Activated CD8-positive, alpha-beta memory T cell treated with anti-CD3 and anti-CD28 coated beads, Interleukin-2, amount 50 U/mL, for 1 hour (primary cell): ENCODE measurements at regions not wholly inside any gene's neighbourhood (a gene's known extent, or its start where the extent isn't known, plus 50 kb on each side); places are given as distances from the start of the nearest gene placed in this dataset.
"Not testable (repeated sequence)": the region's sequence is repeated elsewhere in the genome, so short reads cannot be mapped to it uniquely, and the experiment has no call there.

Source experiments
- DNase-seq: peaks from one replicate; pipeline ENCODE4 v3.0.0-alpha.2; 2020; ENCODE audit errors: extremely low read depth

GRCh38 chr2:7379799-7380198 lies 462.6 kb downstream of the RNF144A start:
- DNase-seq: no peak

GRCh38 chr2:7384773-7385349 lies 467.6 kb downstream of the RNF144A start:
- no peak for DNase-seq

DNA sequence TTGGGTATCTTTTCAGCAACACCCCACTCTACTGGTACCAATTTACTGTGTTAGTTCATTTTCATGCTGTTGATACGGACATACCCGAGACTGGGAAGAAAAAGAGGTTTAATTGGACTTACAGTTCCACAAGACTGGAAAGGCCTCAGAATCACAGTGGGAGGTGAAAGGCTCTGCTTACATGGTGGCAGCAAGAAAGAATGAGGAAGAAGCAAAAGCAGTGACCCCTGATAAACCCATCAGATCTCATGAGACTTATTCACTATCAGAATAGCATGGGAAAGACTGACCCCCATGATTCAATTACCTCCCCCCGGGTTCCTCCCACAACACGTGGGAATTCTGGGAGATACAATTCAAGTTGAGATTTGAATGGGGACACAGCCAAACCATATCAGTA lies 473.1 kb downstream of the RNF144A start:
- not testable (repeated sequence) for DNase-seq

DNA sequence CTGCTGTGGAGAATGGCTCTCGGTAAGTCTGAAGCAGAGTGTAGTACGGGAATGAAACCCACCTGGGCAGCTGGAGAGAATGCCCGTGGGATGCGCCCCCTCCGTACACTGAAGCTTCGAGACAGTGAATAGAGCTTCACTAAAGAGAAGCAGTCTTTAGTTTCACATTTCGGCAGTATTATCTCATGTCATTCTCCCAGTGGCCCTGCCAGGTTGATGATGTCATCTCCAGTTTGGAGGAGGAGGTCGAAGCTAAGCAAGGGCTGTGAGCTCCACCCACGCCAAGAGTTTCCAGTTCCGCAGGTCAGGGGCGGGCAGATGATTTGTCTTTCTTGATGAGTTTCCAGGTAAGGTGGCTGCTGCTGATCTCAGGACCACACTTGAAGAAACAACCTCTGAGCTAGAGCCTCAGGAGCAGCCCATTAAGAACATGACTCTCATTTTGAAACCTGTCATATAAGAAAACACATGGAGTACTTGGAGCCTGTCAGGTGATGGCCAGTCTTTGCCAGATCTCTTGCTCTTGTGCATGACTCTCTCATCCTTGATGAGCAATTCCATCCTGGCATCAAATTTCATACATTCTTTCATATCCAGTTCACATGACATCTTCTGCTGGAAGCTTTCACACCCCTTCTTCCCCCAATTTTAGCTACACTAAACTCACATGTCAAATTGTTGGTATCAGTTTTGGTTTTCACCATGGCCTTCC lies 475.0 kb downstream of the RNF144A start:
- no peak for DNase-seq

GRCh38 chr2:7394195-7394594 lies 477.0 kb downstream of the RNF144A start:
- no peak for DNase-seq

DNA sequence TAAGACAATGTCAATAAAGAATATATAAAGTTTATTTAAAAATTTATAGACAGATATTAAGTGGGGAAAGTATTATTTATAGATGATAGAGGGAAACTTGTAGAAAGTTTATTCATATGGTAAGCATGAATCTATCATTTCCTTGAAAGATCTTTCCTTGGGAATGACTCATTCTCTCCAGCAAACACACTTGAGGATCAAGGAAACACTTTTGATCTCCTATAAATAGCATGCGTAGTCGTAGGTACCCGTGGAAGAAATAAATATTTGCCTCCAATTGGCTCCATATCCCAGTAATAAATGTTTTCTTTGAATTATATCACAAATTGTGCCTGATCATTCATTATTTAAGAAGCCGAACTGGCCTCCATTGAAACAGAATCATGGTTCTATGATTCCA lies 483.4 kb downstream of the RNF144A start:
- no peak for DNase-seq

DNA sequence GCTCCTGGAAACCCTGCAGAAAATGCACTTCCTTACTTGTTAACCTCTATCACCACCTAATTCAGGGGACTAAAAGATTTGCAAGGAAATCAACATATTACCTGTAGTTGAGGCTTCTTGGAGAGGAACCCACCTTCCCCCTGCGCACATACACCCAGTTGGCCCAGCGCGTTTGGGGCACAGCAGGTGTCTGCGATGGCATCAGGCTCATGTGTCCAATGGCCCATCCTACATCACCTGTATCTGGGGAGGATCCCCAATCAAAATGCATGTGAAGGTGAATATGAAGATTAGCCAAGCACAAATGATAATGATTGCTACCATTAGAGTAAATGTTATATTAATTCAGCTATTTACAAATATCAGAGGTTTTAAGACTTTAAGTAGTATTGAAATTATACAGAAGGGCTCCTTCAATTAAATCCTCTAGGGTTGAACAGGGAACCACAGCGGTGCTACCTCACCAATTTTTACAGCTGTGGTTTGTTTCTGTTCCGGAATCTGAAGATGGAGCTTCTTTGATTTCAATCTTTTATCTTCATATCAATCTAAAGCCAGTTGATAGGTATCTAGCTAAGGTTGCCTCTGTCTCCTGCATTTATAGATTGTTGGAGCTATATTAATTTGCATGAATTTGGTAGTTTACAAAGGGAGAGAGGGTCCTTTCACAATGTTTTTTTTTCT lies 486.0 kb downstream of the RNF144A start:
- no peak for DNase-seq

DNA sequence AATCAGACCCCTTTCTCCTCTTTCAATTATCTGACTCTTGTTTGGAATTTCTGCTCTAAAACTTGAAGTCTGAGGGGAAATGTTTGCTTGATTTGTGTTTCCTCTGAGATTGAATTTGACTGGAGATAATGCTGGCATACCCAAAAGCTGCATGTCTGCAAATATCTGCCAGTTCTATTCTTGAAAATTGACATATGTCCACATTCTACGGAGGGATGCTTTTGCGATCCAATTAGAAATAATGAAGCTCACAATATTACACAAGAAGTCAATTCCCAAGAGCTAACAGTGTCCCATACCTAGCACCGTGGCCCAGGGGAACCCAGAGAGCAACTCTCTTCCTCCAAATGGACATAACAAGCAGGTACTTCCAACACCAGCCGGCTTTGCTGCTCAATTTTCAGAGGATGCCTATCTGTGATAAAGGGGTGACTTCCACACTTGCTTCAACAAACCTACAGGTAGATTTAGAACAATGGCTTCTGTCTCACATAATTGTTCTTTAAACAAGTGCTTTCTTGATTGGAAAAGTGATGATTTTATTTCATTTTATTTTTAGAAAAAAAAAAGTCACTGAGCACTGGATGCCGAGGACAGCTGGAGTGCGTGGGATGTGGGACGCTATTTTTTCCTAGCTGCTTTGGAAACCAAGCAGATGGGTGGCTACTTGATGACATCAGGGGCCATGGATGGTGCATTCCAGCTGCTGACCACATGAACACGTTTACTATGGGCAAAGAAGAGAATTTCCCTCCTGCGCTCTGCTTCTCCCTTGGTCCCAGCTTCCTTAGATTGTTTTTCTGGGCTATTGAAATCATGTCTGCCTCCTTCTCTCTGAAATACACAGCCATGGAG lies 488.9 kb downstream of the RNF144A start:
- DNase-seq: no peak

DNA sequence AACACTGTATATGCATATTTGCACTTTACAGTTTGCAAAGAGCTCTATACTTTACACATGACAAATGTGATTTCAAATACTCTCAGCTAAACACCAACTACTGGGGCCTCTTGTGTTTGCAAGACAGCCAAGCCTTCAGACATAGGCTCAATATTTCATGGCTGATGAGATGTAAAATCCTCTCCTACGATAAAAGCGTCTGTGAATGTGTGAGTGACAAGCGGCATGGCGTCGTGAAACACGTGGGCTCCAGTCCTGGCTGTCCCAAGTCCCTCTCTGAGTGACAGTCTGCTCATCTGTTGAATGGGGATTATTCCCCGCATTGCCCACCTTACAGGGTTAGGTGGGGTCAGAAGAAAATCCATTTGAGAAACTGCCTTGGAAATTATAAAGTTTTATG lies 489.8 kb downstream of the RNF144A start:
- no peak for DNase-seq

- no peak for DNase-seq
Observed at GRCh38 chr2:7407906-7408680, 490.9 kb downstream of the RNF144A start.

DNA sequence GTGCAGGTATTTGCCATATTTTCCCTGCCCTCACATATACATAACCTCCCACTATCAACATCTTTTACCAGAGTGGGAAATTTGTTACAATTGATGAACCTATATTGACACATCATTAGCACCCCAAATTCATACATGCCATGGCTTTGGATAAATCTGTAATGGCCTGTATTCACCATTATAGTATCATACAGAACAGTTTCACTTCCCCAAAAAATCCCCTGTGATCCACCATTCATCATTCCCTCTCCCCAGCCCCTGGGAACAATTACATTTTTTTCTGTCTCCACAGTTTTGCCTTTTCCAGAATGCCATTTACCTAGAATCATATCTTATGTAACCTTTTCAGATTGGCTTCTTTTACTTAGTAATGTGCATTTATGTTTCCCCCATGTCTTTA lies 494.5 kb downstream of the RNF144A start:
- no peak for DNase-seq

DNA sequence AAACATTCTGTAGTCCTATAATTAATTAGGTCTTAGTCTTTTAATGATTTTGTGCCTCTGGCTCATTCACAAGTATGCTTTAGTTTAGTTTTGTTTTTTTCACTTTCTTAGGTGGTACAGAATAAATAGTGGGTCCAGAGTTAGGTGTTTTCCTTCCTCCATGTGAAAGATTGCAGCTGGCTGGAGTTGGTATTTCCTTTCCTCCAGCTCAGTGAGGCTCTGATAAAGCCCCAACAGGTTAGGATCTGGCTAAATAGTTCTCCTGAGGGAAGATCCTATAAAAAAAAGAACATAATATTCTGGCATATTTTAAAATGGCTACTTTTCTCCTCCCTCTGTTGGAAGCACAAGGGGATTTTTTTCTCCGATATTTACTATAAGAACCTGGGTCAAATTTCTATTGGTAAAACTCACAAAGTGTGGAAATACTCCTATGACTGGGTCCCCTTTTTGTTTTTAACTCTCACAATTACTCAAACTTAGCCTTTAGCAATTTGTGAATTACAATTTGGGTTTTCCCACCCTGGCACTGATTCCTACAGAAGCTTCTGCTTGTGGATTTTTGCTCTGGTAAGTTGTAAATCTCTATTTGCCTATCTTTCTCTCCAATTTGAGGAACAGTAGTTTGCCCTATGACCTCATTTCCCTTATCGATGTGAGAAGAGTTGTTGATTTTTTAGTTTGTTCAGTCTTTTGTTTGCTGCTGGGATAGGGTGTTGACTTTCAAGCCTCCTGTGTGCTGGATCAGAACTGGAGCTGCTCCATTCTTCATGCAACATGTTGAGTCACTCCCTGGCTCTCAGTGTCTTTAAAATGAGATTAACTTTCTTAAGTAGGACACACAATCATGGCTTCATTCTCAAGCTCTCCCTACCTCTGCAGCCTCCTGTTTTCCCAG lies 500.9 kb downstream of the RNF144A start:
- DNase-seq: no peak

DNA sequence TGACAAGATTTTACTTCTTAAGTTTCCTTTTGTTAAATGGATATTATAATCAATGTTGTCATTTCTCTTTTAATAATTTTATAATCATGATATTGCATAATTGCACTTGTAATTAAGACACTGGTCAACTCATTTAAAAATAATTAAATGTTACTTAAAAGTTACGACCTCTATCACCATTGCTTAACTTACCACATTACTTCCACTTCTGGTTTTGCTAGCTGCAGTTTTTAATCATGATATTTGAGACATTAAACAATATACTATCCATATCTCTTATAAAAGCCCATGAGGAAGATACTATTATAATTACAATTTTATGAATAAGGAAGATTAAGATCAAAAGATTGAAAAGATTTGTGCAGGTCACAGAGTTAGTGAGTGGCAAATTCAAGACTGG lies 502.0 kb downstream of the RNF144A start:
- no peak for DNase-seq

- DNase-seq: no peak
Observed at GRCh38 chr2:7419814-7420311, 502.7 kb downstream of the RNF144A start.

GRCh38 chr2:7420530-7420929 lies 503.3 kb downstream of the RNF144A start:
- DNase-seq: no peak

DNA sequence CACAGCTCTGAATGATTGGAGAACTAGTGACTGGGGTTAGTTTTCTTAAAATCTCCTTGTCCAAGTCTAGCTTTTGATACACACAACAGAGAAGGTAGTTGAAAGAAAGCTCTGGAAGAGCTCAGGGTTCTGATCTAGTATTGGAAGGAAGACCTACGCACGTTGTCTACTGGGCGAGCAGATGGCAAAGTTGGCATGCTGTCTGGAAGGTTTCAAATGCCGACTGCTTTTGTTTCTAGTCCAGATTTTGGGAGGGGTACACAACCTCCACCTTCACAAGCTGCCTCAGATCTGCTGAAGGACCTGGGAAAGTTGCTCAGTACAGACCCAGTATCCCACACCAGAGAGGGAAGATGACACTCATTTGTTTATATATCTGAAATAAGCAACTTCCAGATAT lies 507.3 kb downstream of the RNF144A start:
- DNase-seq: no peak

DNA sequence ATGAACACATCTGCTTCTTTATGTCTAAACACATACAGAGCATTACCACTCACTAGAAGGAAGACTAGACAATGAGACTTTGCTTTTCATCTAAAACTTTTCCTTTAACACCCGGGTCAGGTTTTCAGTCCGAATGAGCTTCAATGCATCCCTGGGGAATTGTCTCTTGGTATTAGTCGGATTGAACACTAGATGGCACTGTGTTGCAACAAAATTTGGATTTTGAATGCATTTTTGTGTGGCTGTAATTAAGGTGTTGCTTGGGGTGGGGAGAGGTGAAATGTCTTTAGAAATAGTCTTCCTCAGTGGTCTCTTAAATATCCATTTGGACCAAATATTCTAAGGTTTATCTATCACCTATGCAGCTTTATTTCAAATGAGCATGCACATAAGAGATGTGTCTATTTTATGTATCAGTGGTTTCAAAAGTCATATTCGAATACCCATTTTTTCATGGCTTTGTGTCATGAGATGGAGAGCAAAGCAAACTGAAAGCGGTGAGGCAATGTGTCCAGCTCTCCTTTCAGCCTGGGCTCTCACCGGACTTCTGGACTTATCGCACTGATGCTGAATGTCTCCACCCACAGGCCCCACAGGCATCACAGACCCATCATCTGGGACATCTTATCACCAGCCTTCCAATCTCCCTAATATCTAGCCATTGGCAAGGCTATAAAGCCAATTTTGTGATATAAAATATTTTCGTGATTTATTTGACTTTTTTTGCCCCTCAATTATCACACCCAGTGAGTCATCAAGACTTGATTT lies 510.3 kb downstream of the RNF144A start:
- DNase-seq: no peak

- no peak for DNase-seq
Observed at GRCh38 chr2:7428454-7429204, 511.4 kb downstream of the RNF144A start.

DNA sequence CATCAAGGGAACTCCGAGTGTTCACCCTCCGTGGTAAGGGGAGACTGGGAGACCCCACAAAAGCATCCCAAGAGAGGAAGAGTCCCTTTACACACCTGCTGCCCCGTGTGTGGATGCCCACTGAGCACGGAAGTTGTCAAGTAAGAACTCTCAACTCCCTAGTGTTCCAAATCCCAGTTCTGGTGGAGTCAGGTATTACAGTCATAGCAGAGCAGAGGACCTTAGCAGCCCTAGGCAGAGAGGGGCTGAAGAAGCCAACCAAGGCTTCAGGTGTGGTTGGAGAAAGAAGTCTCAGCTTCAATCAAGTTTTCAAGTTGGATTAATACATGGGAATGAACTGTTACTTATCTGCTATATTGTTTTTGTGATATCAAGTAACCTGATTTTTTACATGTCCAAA lies 512.5 kb downstream of the RNF144A start:
- DNase-seq: no peak
